Mucosa of descending colon (tissue), 3 donors: ENCODE measurements at regions not wholly inside any gene's neighbourhood (a gene's known extent, or its start where the extent isn't known, plus 50 kb on each side); places are given as distances from the start of the nearest gene placed in this dataset.

ENCODE experiments used
- ATAC-seq: fragments of 200-7000 bp; cut with Tn5 transposase; one replicate; pipeline ENCODE4 v1.9.1; 2020; ENCODE audit warnings: mild to moderate bottlenecking, moderate library complexity
- DNase-seq, 3 donors: peaks; one replicate each; pipeline ENCODE4 v3.0.0-alpha.2; 2020
- H3K36me3 ChIP-seq: fragments of 200-600 bp; one replicate; pipeline ENCODE4 v1.8.0; 2021; ENCODE audit warnings: low read depth, mild to moderate bottlenecking
- H3K4me1 ChIP-seq: fragments of 200-600 bp; one replicate; pipeline ENCODE4 v1.8.0; 2021; ENCODE audit warnings: low read depth, mild to moderate bottlenecking
- H3K4me3 ChIP-seq: fragments of 200-600 bp; one replicate; pipeline ENCODE4 v1.8.0; 2021; ENCODE audit warnings: mild to moderate bottlenecking
- H3K9me3 ChIP-seq: fragments of 200-600 bp; one replicate; pipeline ENCODE4 v1.8.0; 2021; ENCODE audit warnings: mild to moderate bottlenecking
- CTCF ChIP-seq: fragments of 200-600 bp; IDR thresholded peaks from one replicate; pipeline ENCODE4 v1.8.0; 2022; ENCODE audit warnings: antibody characterized with exemption, mild to moderate bottlenecking
- intact Hi-C, 2 donors: fragments of 100-400 bp; cut with DNase I in 1 of 2; cut with micrococcal nuclease in 1 of 2; formaldehyde crosslinking; loops; one replicate each; pipeline versions ENCODE4 v1.11.0 to v1.11.1; 2022; cut with DNase I, micrococcal nuclease
- donor health status: DM: no; HTN: no; CAD: no; lungs with moderate emphysema.
- donor health status: DM: no; HTN: no; CAD: no.
- donor health status: DM: no; HTN: yes; CAD: no.

- Histone ChIP-seq H3K4me3 (no peak overlapping the region), H3K9me3 (no peaks in the 10 kb centered on the region), H3K4me1 (no peaks in the 10 kb centered on the region), H3K36me3 (no peaks in the 10 kb centered on the region)
- TF ChIP-seq CTCF, result no peak
- ATAC-seq, result no peak
- no peak for DNase-seq
- intact Hi-C loops, result no loop called here
These were observed 257.9 kb upstream of the NREP start for GRCh38 chr5:112014783-112015395.

GRCh38 chr5:112013660-112014059 lies 256.7 kb upstream of the NREP start:
- no peak for ATAC-seq
- no peaks in the 10 kb centered on the region for H3K9me3 ChIP-seq
- H3K4me3 ChIP-seq, result no peak overlapping the region
- DNase-seq, result no peak
- intact Hi-C loops, result no loop called here
- TF ChIP-seq CTCF, result no peak
- no peaks in the 10 kb centered on the region for H3K36me3 ChIP-seq
- H3K4me1 ChIP-seq, result no peaks in the 10 kb centered on the region

GRCh38 chr5:112012104-112012503 lies 255.1 kb upstream of the NREP start:
- Histone ChIP-seq H3K36me3 (no peaks in the 10 kb centered on the region), H3K4me1 (no peaks in the 10 kb centered on the region), H3K9me3 (no peaks in the 10 kb centered on the region), H3K4me3 (no peak overlapping the region)
- no peak for TF ChIP-seq CTCF
- intact Hi-C loops, result no loop called here
- no peak for DNase-seq
- ATAC-seq, result no peak

GRCh38 chr5:112010475-112010874 lies 253.5 kb upstream of the NREP start:
- DNase-seq (no peak), ATAC-seq (no peak)
- Histone ChIP-seq H3K4me3 (no peak overlapping the region), H3K9me3 (no peaks in the 10 kb centered on the region), H3K4me1 (no peaks in the 10 kb centered on the region), H3K36me3 (no peaks in the 10 kb centered on the region)
- intact Hi-C loops, result no loop called here
- TF ChIP-seq CTCF, result no peak

- H3K4me3 ChIP-seq, result no peak overlapping the region
- intact Hi-C loops, result no loop called here
- TF ChIP-seq CTCF, result no peak
- H3K36me3 ChIP-seq, result no peaks in the 10 kb centered on the region
- DNase-seq (no peak), ATAC-seq (no peak)
- H3K4me1 ChIP-seq, result no peaks in the 10 kb centered on the region
- H3K9me3 ChIP-seq, result no peaks in the 10 kb centered on the region
These were observed 249.7 kb upstream of the NREP start for GRCh38 chr5:112006721-112007120.

GRCh38 chr5:112005623-112005930 lies 248.6 kb upstream of the NREP start:
- DNase-seq, result no peak
- TF ChIP-seq CTCF, result no peak
- Histone ChIP-seq H3K9me3 (no peaks in the 10 kb centered on the region), H3K4me3 (no peak overlapping the region), H3K4me1 (no peaks in the 10 kb centered on the region), H3K36me3 (no peaks in the 10 kb centered on the region)
- intact Hi-C loops, result no loop called here
- ATAC-seq, result no peak
